Neural cell (in vitro differentiated cells): ENCODE measurements at regions not wholly inside any gene's neighbourhood (a gene's known extent, or its start where the extent isn't known, plus 50 kb on each side); places are given as distances from the start of the nearest gene placed in this dataset.

ENCODE experiments used
- MXI1 ChIP-seq: fragments of 450-650 bp; conservative IDR thresholded peaks from 2 replicates; pipeline ENCODE4 v1.6.1; 2014; ENCODE audit warnings: antibody characterized with exemption, mild to moderate bottlenecking; ENCODE audit not compliant: poor library complexity, severe bottlenecking
- POLR2AphosphoS5 ChIP-seq: IDR thresholded peaks from 2 replicates; pipeline ENCODE4 v1.6.1; 2012
- RAD21 ChIP-seq: fragments of 450-650 bp; conservative IDR thresholded peaks from 2 replicates; pipeline ENCODE4 v1.6.1; 2014; ENCODE audit warnings: antibody characterized with exemption, mild to moderate bottlenecking, moderate library complexity
- TF ChIP-seq, protein P1 (sequence below): fragments of 450-650 bp; IDR thresholded peaks from 2 replicates; pipeline ENCODE4 v1.5.1; 2014; ENCODE audit warnings: antibody characterized with exemption, mild to moderate bottlenecking, moderate library complexity; ENCODE audit not compliant: poor library complexity, severe bottlenecking
- TF ChIP-seq, protein P2 (sequence below): IDR thresholded peaks from 2 replicates; pipeline ENCODE4 v1.6.1; 2012; ENCODE audit warnings: borderline replicate concordance

DNA sequence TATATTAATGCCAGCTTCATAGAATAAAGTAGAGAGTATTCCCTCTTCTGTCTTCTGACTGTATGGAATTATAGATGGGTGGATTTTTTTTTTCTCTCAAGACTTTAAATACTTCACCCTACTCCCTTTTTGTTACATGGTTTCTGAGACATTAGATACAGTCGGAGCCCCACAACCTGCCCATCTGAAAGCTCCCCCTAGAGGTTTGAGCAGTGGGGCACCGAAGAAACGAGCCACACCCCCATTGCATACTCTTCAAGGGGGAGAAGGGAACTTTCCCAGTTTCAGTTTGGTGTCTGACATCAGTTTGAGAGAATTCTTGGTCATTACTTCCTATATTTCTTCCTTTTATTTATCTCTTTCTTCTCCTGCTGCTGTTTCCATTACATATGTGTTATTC, 437.6 kb upstream of the AGA start:
- no peak for TF ChIP-seq RAD21
- TF ChIP-seq, protein P1, sequence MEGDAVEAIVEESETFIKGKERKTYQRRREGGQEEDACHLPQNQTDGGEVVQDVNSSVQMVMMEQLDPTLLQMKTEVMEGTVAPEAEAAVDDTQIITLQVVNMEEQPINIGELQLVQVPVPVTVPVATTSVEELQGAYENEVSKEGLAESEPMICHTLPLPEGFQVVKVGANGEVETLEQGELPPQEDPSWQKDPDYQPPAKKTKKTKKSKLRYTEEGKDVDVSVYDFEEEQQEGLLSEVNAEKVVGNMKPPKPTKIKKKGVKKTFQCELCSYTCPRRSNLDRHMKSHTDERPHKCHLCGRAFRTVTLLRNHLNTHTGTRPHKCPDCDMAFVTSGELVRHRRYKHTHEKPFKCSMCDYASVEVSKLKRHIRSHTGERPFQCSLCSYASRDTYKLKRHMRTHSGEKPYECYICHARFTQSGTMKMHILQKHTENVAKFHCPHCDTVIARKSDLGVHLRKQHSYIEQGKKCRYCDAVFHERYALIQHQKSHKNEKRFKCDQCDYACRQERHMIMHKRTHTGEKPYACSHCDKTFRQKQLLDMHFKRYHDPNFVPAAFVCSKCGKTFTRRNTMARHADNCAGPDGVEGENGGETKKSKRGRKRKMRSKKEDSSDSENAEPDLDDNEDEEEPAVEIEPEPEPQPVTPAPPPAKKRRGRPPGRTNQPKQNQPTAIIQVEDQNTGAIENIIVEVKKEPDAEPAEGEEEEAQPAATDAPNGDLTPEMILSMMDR: no peak
- no peak for TF ChIP-seq POLR2AphosphoS5
- TF ChIP-seq MXI1: no peak
- TF ChIP-seq, protein P2, sequence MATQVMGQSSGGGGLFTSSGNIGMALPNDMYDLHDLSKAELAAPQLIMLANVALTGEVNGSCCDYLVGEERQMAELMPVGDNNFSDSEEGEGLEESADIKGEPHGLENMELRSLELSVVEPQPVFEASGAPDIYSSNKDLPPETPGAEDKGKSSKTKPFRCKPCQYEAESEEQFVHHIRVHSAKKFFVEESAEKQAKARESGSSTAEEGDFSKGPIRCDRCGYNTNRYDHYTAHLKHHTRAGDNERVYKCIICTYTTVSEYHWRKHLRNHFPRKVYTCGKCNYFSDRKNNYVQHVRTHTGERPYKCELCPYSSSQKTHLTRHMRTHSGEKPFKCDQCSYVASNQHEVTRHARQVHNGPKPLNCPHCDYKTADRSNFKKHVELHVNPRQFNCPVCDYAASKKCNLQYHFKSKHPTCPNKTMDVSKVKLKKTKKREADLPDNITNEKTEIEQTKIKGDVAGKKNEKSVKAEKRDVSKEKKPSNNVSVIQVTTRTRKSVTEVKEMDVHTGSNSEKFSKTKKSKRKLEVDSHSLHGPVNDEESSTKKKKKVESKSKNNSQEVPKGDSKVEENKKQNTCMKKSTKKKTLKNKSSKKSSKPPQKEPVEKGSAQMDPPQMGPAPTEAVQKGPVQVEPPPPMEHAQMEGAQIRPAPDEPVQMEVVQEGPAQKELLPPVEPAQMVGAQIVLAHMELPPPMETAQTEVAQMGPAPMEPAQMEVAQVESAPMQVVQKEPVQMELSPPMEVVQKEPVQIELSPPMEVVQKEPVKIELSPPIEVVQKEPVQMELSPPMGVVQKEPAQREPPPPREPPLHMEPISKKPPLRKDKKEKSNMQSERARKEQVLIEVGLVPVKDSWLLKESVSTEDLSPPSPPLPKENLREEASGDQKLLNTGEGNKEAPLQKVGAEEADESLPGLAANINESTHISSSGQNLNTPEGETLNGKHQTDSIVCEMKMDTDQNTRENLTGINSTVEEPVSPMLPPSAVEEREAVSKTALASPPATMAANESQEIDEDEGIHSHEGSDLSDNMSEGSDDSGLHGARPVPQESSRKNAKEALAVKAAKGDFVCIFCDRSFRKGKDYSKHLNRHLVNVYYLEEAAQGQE: no peak
